ENCODE measurements at regions not wholly inside any gene's neighbourhood (a gene's known extent, or its start where the extent isn't known, plus 50 kb on each side); places are given as distances from the start of the nearest gene placed in this dataset.
A peak's percentile ranks its signal among the peaks of the same experiment; 100 is the strongest.

GRCh38 chr3:163785693-163786092, 1292.6 kb downstream of the SI start:
- H3K27ac ChIP-seq (ENCODE audit: low read depth, low read length): no peak overlapping the region
- H3K9me3 ChIP-seq (ENCODE audit: control insufficient read depth, insufficient read depth, low read length): peaks cover 5% of the 10 kb centered on the region; the same call in 1 of the 2 replicates
- peaks cover 12% of the 10 kb centered on the region; the same call in 1 of the 2 replicates for H3K4me1 ChIP-seq (ENCODE audit: control insufficient read depth, low read length)
- no peaks in the 10 kb centered on the region for H3F3A ChIP-seq (ENCODE audit: control insufficient read depth, insufficient read depth)
- TF ChIP-seq EZH2phosphoT487 (IDR thresholded peaks at IDR 0.05; ENCODE audit: borderline replicate concordance, low read length) (no peak), CTCF (IDR thresholded peaks at IDR 0.05; ENCODE audit: low read depth, low read length, poor library complexity, severe bottlenecking) (peak; percentile 64)
- H3K79me2 ChIP-seq (ENCODE audit: control insufficient read depth, low read length): no peaks in the 10 kb centered on the region
- H4K20me1 ChIP-seq (ENCODE audit: control insufficient read depth, insufficient read depth, low read depth, low read length): no peaks in the 10 kb centered on the region
- H3K36me3 ChIP-seq (ENCODE audit: control insufficient read depth, low read length): no peaks in the 10 kb centered on the region
- no peak overlapping the region for H3K4me2 ChIP-seq (ENCODE audit: low read length)
- no peak overlapping the region for H3K4me3 ChIP-seq (ENCODE audit: low read length)
- no peaks in the 10 kb centered on the region for H3K9me2 ChIP-seq (replicated peaks; ENCODE audit: control insufficient read depth, low read length)
- H3K27me3 ChIP-seq (ENCODE audit: control insufficient read depth, low read length): no peaks in the 10 kb centered on the region

GRCh38 chr3:163779396-163780344, 1298.6 kb downstream of the SI start:
- H3K27ac ChIP-seq (ENCODE audit: low read depth, low read length): no peak overlapping the region
- peaks cover 21% of the 10 kb centered on the region for H3K4me1 ChIP-seq (ENCODE audit: control insufficient read depth, low read length)
- no peaks in the 10 kb centered on the region for H4K20me1 ChIP-seq (ENCODE audit: control insufficient read depth, insufficient read depth, low read depth, low read length)
- H3K36me3 ChIP-seq (ENCODE audit: control insufficient read depth, low read length): no peaks in the 10 kb centered on the region
- no peaks in the 10 kb centered on the region for H3F3A ChIP-seq (ENCODE audit: control insufficient read depth, insufficient read depth)
- no peaks in the 10 kb centered on the region for H3K9me2 ChIP-seq (replicated peaks; ENCODE audit: control insufficient read depth, low read length)
- H3K27me3 ChIP-seq (ENCODE audit: control insufficient read depth, low read length): no peaks in the 10 kb centered on the region
- H3K9me3 ChIP-seq (ENCODE audit: control insufficient read depth, insufficient read depth, low read length): no peaks in the 10 kb centered on the region
- no peak overlapping the region for H3K4me3 ChIP-seq (ENCODE audit: low read length)
- TF ChIP-seq EZH2phosphoT487 (IDR thresholded peaks at IDR 0.05; ENCODE audit: borderline replicate concordance, low read length) (no peak), CTCF (IDR thresholded peaks at IDR 0.05; ENCODE audit: low read depth, low read length, poor library complexity, severe bottlenecking) (peak; percentile 31)
- H3K79me2 ChIP-seq (ENCODE audit: control insufficient read depth, low read length): no peaks in the 10 kb centered on the region
- H3K4me2 ChIP-seq (ENCODE audit: low read length): no peak overlapping the region

- H3K27me3 ChIP-seq (ENCODE audit: control insufficient read depth, low read length): no peaks in the 10 kb centered on the region
- peak overlapping the region; percentile 54 for H3K4me2 ChIP-seq (ENCODE audit: low read length)
These were observed 1301.6 kb downstream of the SI start for GRCh38 chr3:163776743-163777142.

GRCh38 chr3:163773136-163773535, 1305.2 kb downstream of the SI start:
- H3K4me3 ChIP-seq (ENCODE audit: low read length): no peak overlapping the region
- no peaks in the 10 kb centered on the region for H3K36me3 ChIP-seq (ENCODE audit: control insufficient read depth, low read length)
- H3K9me3 ChIP-seq (ENCODE audit: control insufficient read depth, insufficient read depth, low read length): peaks cover 7% of the 10 kb centered on the region; the same call in 1 of the 2 replicates
- H3K27ac ChIP-seq (ENCODE audit: low read depth, low read length): no peak overlapping the region
- peaks cover 59% of the 10 kb centered on the region for H3K4me1 ChIP-seq (ENCODE audit: control insufficient read depth, low read length)
- H3K4me2 ChIP-seq (ENCODE audit: low read length): no peak overlapping the region
- no peaks in the 10 kb centered on the region for H3K27me3 ChIP-seq (ENCODE audit: control insufficient read depth, low read length)
- H3F3A ChIP-seq (ENCODE audit: control insufficient read depth, insufficient read depth): peaks cover 5% of the 10 kb centered on the region
- no peaks in the 10 kb centered on the region for H4K20me1 ChIP-seq (ENCODE audit: control insufficient read depth, insufficient read depth, low read depth, low read length)
- no peaks in the 10 kb centered on the region for H3K9me2 ChIP-seq (replicated peaks; ENCODE audit: control insufficient read depth, low read length)
- TF ChIP-seq CTCF (IDR thresholded peaks at IDR 0.05; ENCODE audit: low read depth, low read length, poor library complexity, severe bottlenecking) (no peak), EZH2phosphoT487 (IDR thresholded peaks at IDR 0.05; ENCODE audit: borderline replicate concordance, low read length) (no peak)
- no peaks in the 10 kb centered on the region for H3K79me2 ChIP-seq (ENCODE audit: control insufficient read depth, low read length)

More at GRCh38 chr3:163776743-163777142, 1301.6 kb downstream of the SI start:
- Histone ChIP-seq H3K4me1 (ENCODE audit: control insufficient read depth, low read length) (peaks cover 28% of the 10 kb centered on the region), H4K20me1 (ENCODE audit: control insufficient read depth, insufficient read depth, low read depth, low read length) (no peaks in the 10 kb centered on the region), H3K27ac (ENCODE audit: low read depth, low read length) (peak overlapping the region; percentile 47), H3K36me3 (ENCODE audit: control insufficient read depth, low read length) (no peaks in the 10 kb centered on the region), H3K9me3 (ENCODE audit: control insufficient read depth, insufficient read depth, low read length) (no peaks in the 10 kb centered on the region; the same call in 1 of the 2 replicates), H3K4me3 (ENCODE audit: low read length) (peak overlapping the region; percentile 45), H3K79me2 (ENCODE audit: control insufficient read depth, low read length) (no peaks in the 10 kb centered on the region), H3K9me2 (replicated peaks; ENCODE audit: control insufficient read depth, low read length) (no peaks in the 10 kb centered on the region), H3F3A (ENCODE audit: control insufficient read depth, insufficient read depth) (no peaks in the 10 kb centered on the region; the same call in 1 of the 2 replicates)
- TF ChIP-seq EZH2phosphoT487 (IDR thresholded peaks at IDR 0.05; ENCODE audit: borderline replicate concordance, low read length): no peak

Data from DOHH2 (cell line).